WERI-Rb-1 (cell line): ENCODE measurements at regions not wholly inside any gene's neighbourhood (a gene's known extent, or its start where the extent isn't known, plus 50 kb on each side); places are given as distances from the start of the nearest gene placed in this dataset.

Experiments used
- DNase-seq: peaks from one replicate; pipeline ENCODE4 v3.0.0-alpha.2; 2020
- H3K27ac ChIP-seq: fragments of 250-450 bp; sonication (Bioruptor Pico); 2 replicates; pipeline ENCODE4 v1.5.1; 2020; ENCODE audit warnings: mild to moderate bottlenecking, moderate library complexity
- H3K27me3 ChIP-seq: fragments of 250-450 bp; sonication (Bioruptor Pico); 2 replicates; pipeline ENCODE4 v1.5.1; 2021; ENCODE audit warnings: mild to moderate bottlenecking, low read depth, moderate library complexity; ENCODE audit not compliant: insufficient read depth, severe bottlenecking
- H3K36me3 ChIP-seq: fragments of 250-450 bp; sonication (Bioruptor Pico); 2 replicates; pipeline ENCODE4 v1.5.1; 2020; ENCODE audit warnings: mild to moderate bottlenecking, moderate library complexity
- H3K4me3 ChIP-seq: 2 replicates; pipeline ENCODE4 v1.5.1; 2011; ENCODE audit warnings: low read depth, mild to moderate bottlenecking, control low read depth, low read length
- H3K9me3 ChIP-seq: fragments of 250-450 bp; sonication (Bioruptor Pico); 2 replicates; pipeline ENCODE4 v1.5.1; 2021; ENCODE audit warnings: mild to moderate bottlenecking, moderate library complexity; ENCODE audit not compliant: severe bottlenecking
- CTCF ChIP-seq: IDR thresholded peaks from 2 replicates; pipeline ENCODE4 v1.5.1; 2011; ENCODE audit warnings: low read depth, mild to moderate bottlenecking, control low read depth, inconsistent platforms, low read length

GRCh38 chr4:17323554-17324385 is 188.1 kb downstream of the QDPR start:
- no peak for TF ChIP-seq CTCF
- no peak for DNase-seq
- Histone ChIP-seq H3K4me3 (no peak overlapping the region), H3K36me3 (no peaks in the 10 kb centered on the region), H3K27me3 (peaks cover 33% of the 10 kb centered on the region), H3K9me3 (no peaks in the 10 kb centered on the region), H3K27ac (no peak overlapping the region)

GRCh38 chr4:17322514-17322913 is 189.4 kb downstream of the QDPR start:
- Histone ChIP-seq H3K27ac (no peak overlapping the region), H3K4me3 (no peak overlapping the region), H3K9me3 (no peaks in the 10 kb centered on the region), H3K27me3 (peaks cover 29% of the 10 kb centered on the region), H3K36me3 (no peaks in the 10 kb centered on the region)
- no peak for DNase-seq
- no peak for TF ChIP-seq CTCF

- Histone ChIP-seq H3K27ac (no peak overlapping the region), H3K4me3 (no peak overlapping the region), H3K36me3 (no peaks in the 10 kb centered on the region), H3K27me3 (peaks cover 39% of the 10 kb centered on the region), H3K9me3 (no peaks in the 10 kb centered on the region)
- no peak for DNase-seq
- TF ChIP-seq CTCF = no peak
These were observed 191.8 kb downstream of the QDPR start for GRCh38 chr4:17320046-17320445.

GRCh38 chr4:17317526-17317925 is 194.4 kb downstream of the QDPR start:
- Histone ChIP-seq H3K27ac (no peak overlapping the region), H3K4me3 (no peak overlapping the region), H3K36me3 (no peaks in the 10 kb centered on the region), H3K9me3 (no peaks in the 10 kb centered on the region), H3K27me3 (peaks cover 40% of the 10 kb centered on the region)
- DNase-seq = no peak
- TF ChIP-seq CTCF = no peak

- TF ChIP-seq CTCF = no peak
- Histone ChIP-seq H3K4me3 (no peak overlapping the region), H3K9me3 (no peaks in the 10 kb centered on the region), H3K27ac (no peak overlapping the region), H3K36me3 (no peaks in the 10 kb centered on the region), H3K27me3 (peaks cover 39% of the 10 kb centered on the region)
- no peak for DNase-seq
These were observed 195.3 kb downstream of the QDPR start for GRCh38 chr4:17316566-17316965.

- H3K27me3 ChIP-seq = peaks cover 32% of the 10 kb centered on the region
- DNase-seq = no peak
These were observed 196.4 kb downstream of the QDPR start for GRCh38 chr4:17315459-17315858.

More at GRCh38 chr4:17315459-17315858, 196.4 kb downstream of the QDPR start:
- TF ChIP-seq CTCF = peak; percentile 22; the same call in 1 of the 2 replicates
- H3K36me3 ChIP-seq = no peaks in the 10 kb centered on the region
- no peak overlapping the region for H3K4me3 ChIP-seq
- H3K9me3 ChIP-seq = no peaks in the 10 kb centered on the region
- no peak overlapping the region for H3K27ac ChIP-seq
